GM12878 (cell line): ENCODE measurements at regions not wholly inside any gene's neighbourhood (a gene's known extent, or its start where the extent isn't known, plus 50 kb on each side); places are given as distances from the start of the nearest gene placed in this dataset.

Experiments
- ATAC-seq: fragments of 200-7000 bp; cut with Tn5 transposase; 3 replicates; pipeline ENCODE4 v1.9.1; 2020; ENCODE audit warnings: mild to moderate bottlenecking, moderate library complexity
- BruUV-seq: library from RNA; stranded (reverse); fragments of 400-500 nt; replicated peaks from 2 replicates; lab custom pipeline; 2021; lab: Mats Ljungman, UMichigan
- CTCF ChIA-PET: fragments of 300-600 bp; sonication (Branson Sonifier 250); formaldehyde crosslinking; extraction: SDS; loops from one replicate; lab custom pipeline; 2021; ENCODE audit warnings: inconsistent platforms; lab: Yijun Ruan, JAX
- POLR2A ChIA-PET: fragments of 350-600 bp; formaldehyde crosslinking; extraction: SDS; loops from one replicate; lab custom pipeline; 2021; ENCODE audit warnings: inconsistent platforms; lab: Charles Lee
- RAD21 ChIA-PET: fragments of 300-600 bp; sonication (Branson Sonifier 250); formaldehyde crosslinking; loops from one replicate; lab custom pipeline; 2023; ENCODE audit warnings: antibody characterized with exemption; ENCODE audit not compliant: unreplicated experiment; lab: Charles Lee
- SMC1A ChIA-PET: fragments of 300-600 bp; sonication (Branson Sonifier 250); formaldehyde crosslinking; loops from one replicate; lab custom pipeline; 2023; ENCODE audit not compliant: unreplicated experiment, uncharacterized antibody; lab: Charles Lee
- DNase-seq: peaks from one replicate; pipeline ENCODE4 v3.0.0-alpha.2; 2011; ENCODE audit warnings: low read depth, low spot score
- FAIRE-seq: peaks from 3 replicates; lab custom pipeline; 2011; peaks lifted over from hg19 to GRCh38; lab: Jason Lieb, UNC
- H2AFZ ChIP-seq: 2 replicates; pipeline ENCODE4 v1.6.0; 2011; ENCODE audit warnings: low read depth, low read length, control low read depth; ENCODE audit not compliant: control insufficient read depth
- H3K27ac ChIP-seq: 2 replicates; pipeline ENCODE4 v1.5.1; 2011; ENCODE audit warnings: control low read depth; ENCODE audit not compliant: control insufficient read depth, insufficient read depth
- H3K27me3 ChIP-seq, 2 experiments: replicated peaks in 1 of 2; 2 replicates each; pipeline versions ENCODE4 v1.6.0 to v1.6.1; 2011; ENCODE audit warnings: low read length in 1 of 2; ENCODE audit not compliant: control insufficient read depth in 2 of 2, insufficient read depth in 2 of 2
- H3K36me3 ChIP-seq, 2 experiments: 2 replicates each; pipeline ENCODE4 v1.5.1; 2011; ENCODE audit warnings: low read length in 1 of 2; ENCODE audit not compliant: control insufficient read depth in 2 of 2, insufficient read depth in 2 of 2
- H3K4me1 ChIP-seq: 2 replicates; pipeline ENCODE4 v1.6.1; 2011; ENCODE audit warnings: mild to moderate bottlenecking, low read length, moderate library complexity, mixed read lengths; ENCODE audit not compliant: control insufficient read depth, insufficient read depth
- H3K4me2 ChIP-seq: 2 replicates; pipeline ENCODE4 v1.6.0; 2011; ENCODE audit warnings: control low read depth; ENCODE audit not compliant: control insufficient read depth, insufficient read depth
- H3K4me3 ChIP-seq: fragments of 200-600 bp; sonication (generic); 2 replicates; pipeline ENCODE4 v1.5.1; 2016
- H3K79me2 ChIP-seq: 2 replicates; pipeline ENCODE4 v1.6.0; 2011; ENCODE audit warnings: low read length; ENCODE audit not compliant: control insufficient read depth, insufficient read depth
- H3K9ac ChIP-seq: 2 replicates; pipeline ENCODE4 v1.8.0; 2011; ENCODE audit warnings: low read length, control low read depth, mixed read lengths; ENCODE audit not compliant: control insufficient read depth, insufficient read depth
- H3K9me3 ChIP-seq: replicated peaks from 3 replicates; pipeline ENCODE4 v1.5.1; 2011; ENCODE audit warnings: mild to moderate bottlenecking, low read length; ENCODE audit not compliant: control insufficient read depth, insufficient read depth
- H4K20me1 ChIP-seq: 2 replicates; pipeline ENCODE4 v1.6.0; 2011; ENCODE audit not compliant: control insufficient read depth, insufficient read depth
- ATF7 ChIP-seq: fragments of 450-650 bp; IDR thresholded peaks from 2 replicates; pipeline ENCODE4 v1.6.1; 2016; ENCODE audit warnings: low read depth, mild to moderate bottlenecking
- HCFC1 ChIP-seq: fragments of 150-350 bp; IDR thresholded peaks from 2 replicates; pipeline ENCODE4 v1.6.1; 2014; ENCODE audit warnings: low read length
- MTA3 ChIP-seq: IDR thresholded peaks from 2 replicates; pipeline ENCODE4 v1.6.1; 2012; ENCODE audit warnings: low read length, inconsistent platforms, borderline replicate concordance
- NFYA ChIP-seq: IDR thresholded peaks from 2 replicates; pipeline ENCODE4 v1.6.1; 2011; ENCODE audit warnings: low read depth, mild to moderate bottlenecking, low read length, improper control_type of control experiment, borderline replicate concordance
- NR2C1 ChIP-seq: fragments of 450-650 bp; IDR thresholded peaks from 2 replicates; pipeline ENCODE4 v1.6.1; 2017; ENCODE audit warnings: antibody characterized with exemption, mild to moderate bottlenecking, moderate library complexity
- RAD21 ChIP-seq: IDR thresholded peaks from 2 replicates; pipeline ENCODE4 v1.6.1; 2011; ENCODE audit warnings: mild to moderate bottlenecking, low read depth, low read length, moderate library complexity; ENCODE audit not compliant: insufficient read depth
- SRF ChIP-seq, 2 experiments: IDR thresholded peaks; 2 replicates each; pipeline ENCODE4 v1.6.1; 2011; ENCODE audit warnings: low read depth in 2 of 2, low read length in 2 of 2, mild to moderate bottlenecking in 1 of 2, moderate library complexity in 1 of 2
- ZNF622 ChIP-seq: fragments of 450-650 bp; IDR thresholded peaks from 2 replicates; pipeline ENCODE4 v1.6.1; 2017; ENCODE audit warnings: mild to moderate bottlenecking, inconsistent platforms
- WGBS: methylation state at CpG from one replicate; pipeline ENCODE4 v1.1.6; 2016; ENCODE audit warnings: low lambda C conversion rate; ENCODE audit not compliant: insufficient replicate concordance, insufficient coverage; ENCODE audit errors: missing lambda C conversion rate; 5-methylcytosine and 5-hydroxymethylcytosine counted together
- in situ Hi-C: fragments of 300-500 bp; cut with MboI; formaldehyde crosslinking; loops from 9 replicates; pipeline ENCODE4 v1.14.3; 2018; ENCODE audit warnings: mixed read lengths
- intact Hi-C: fragments of 100-400 bp; cut with micrococcal nuclease; formaldehyde crosslinking; loops from one replicate; pipeline ENCODE4 v1.14.2; 2022; ENCODE audit not compliant: unreplicated experiment
- TF ChIP-seq, protein P1 (sequence below): fragments of 450-650 bp; IDR thresholded peaks from 2 replicates; pipeline ENCODE4 v1.6.1; 2016; ENCODE audit warnings: mild to moderate bottlenecking
- TF ChIP-seq, protein P2 (sequence below): IDR thresholded peaks from 2 replicates; pipeline ENCODE4 v1.6.1; 2011; ENCODE audit warnings: mild to moderate bottlenecking, low read depth, low read length, moderate library complexity; ENCODE audit not compliant: insufficient replicate concordance
- TF ChIP-seq, protein P3 (sequence below): fragments of 450-650 bp; formaldehyde crosslinking; IDR thresholded peaks from 2 replicates; pipeline ENCODE4 v1.5.0; 2022; ENCODE audit warnings: mild to moderate bottlenecking, missing genetic modification characterization
- TF ChIP-seq, protein P4 (sequence below): fragments of 450-650 bp; IDR thresholded peaks from 2 replicates; pipeline ENCODE4 v1.6.1; 2016; ENCODE audit warnings: mild to moderate bottlenecking, moderate library complexity, borderline replicate concordance
- TF ChIP-seq, protein P5 (sequence below): IDR thresholded peaks from 2 replicates; pipeline ENCODE4 v1.6.1; 2012; ENCODE audit warnings: low read length, inconsistent platforms

GRCh38 chr11:31910950-31911576, 99.9 kb upstream of the PAX6 start:
- no peak for FAIRE-seq
- ChIA-PET CTCF (no interaction called here), RAD21 (no interaction called here), SMC1A (no interaction called here), POLR2A (no interaction called here)
- no peak overlapping the region for H2AFZ ChIP-seq
- in situ Hi-C loops, result no loop called here
- DNase-seq, result no peak
- no peaks in the 10 kb centered on the region for H4K20me1 ChIP-seq
- BruUV-seq, result no TSS peak
- intact Hi-C loops, result no loop called here
- H3K4me1 ChIP-seq, result no peaks in the 10 kb centered on the region
- no peak overlapping the region for H3K4me2 ChIP-seq
- H3K27me3 ChIP-seq, result no peaks in the 10 kb centered on the region
- no peak overlapping the region for H3K9ac ChIP-seq
- H3K4me3 ChIP-seq, result no peak overlapping the region
- no peaks in the 10 kb centered on the region for H3K9me3 ChIP-seq
- WGBS, result 40% methylated on average over 1 of the region's 1 CpG
- no peak overlapping the region for H3K27ac ChIP-seq
- no peaks in the 10 kb centered on the region for H3K36me3 ChIP-seq
- no peaks in the 10 kb centered on the region for H3K79me2 ChIP-seq
- ATAC-seq, result no peak
- TF ChIP-seq SRF (IDR thresholded peaks at IDR 0.05; ENCODE audit: low read depth in 2 of 2, low read length in 2 of 2) (no peak), ATF7 (no peak), ZNF622 (no peak), HCFC1 (no peak), NR2C1 (no peak), MTA3 (no peak), NFYA (no peak), RAD21 (no peak)
- TF ChIP-seq, protein P1, sequence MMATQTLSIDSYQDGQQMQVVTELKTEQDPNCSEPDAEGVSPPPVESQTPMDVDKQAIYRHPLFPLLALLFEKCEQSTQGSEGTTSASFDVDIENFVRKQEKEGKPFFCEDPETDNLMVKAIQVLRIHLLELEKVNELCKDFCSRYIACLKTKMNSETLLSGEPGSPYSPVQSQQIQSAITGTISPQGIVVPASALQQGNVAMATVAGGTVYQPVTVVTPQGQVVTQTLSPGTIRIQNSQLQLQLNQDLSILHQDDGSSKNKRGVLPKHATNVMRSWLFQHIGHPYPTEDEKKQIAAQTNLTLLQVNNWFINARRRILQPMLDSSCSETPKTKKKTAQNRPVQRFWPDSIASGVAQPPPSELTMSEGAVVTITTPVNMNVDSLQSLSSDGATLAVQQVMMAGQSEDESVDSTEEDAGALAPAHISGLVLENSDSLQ, result no peak
- TF ChIP-seq, protein P2, sequence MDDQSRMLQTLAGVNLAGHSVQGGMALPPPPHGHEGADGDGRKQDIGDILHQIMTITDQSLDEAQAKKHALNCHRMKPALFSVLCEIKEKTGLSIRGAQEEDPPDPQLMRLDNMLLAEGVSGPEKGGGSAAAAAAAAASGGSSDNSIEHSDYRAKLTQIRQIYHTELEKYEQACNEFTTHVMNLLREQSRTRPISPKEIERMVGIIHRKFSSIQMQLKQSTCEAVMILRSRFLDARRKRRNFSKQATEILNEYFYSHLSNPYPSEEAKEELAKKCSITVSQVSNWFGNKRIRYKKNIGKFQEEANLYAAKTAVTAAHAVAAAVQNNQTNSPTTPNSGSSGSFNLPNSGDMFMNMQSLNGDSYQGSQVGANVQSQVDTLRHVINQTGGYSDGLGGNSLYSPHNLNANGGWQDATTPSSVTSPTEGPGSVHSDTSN, result no peak
- TF ChIP-seq, protein P3, sequence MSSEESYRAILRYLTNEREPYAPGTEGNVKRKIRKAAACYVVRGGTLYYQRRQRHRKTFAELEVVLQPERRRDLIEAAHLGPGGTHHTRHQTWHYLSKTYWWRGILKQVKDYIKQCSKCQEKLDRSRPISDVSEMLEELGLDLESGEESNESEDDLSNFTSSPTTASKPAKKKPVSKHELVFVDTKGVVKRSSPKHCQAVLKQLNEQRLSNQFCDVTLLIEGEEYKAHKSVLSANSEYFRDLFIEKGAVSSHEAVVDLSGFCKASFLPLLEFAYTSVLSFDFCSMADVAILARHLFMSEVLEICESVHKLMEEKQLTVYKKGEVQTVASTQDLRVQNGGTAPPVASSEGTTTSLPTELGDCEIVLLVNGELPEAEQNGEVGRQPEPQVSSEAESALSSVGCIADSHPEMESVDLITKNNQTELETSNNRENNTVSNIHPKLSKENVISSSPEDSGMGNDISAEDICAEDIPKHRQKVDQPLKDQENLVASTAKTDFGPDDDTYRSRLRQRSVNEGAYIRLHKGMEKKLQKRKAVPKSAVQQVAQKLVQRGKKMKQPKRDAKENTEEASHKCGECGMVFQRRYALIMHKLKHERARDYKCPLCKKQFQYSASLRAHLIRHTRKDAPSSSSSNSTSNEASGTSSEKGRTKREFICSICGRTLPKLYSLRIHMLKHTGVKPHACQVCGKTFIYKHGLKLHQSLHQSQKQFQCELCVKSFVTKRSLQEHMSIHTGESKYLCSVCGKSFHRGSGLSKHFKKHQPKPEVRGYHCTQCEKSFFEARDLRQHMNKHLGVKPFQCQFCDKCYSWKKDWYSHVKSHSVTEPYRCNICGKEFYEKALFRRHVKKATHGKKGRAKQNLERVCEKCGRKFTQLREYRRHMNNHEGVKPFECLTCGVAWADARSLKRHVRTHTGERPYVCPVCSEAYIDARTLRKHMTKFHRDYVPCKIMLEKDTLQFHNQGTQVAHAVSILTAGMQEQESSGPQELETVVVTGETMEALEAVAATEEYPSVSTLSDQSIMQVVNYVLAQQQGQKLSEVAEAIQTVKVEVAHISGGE (CRISPR knock-in tag), result no peak
- TF ChIP-seq, protein P4, sequence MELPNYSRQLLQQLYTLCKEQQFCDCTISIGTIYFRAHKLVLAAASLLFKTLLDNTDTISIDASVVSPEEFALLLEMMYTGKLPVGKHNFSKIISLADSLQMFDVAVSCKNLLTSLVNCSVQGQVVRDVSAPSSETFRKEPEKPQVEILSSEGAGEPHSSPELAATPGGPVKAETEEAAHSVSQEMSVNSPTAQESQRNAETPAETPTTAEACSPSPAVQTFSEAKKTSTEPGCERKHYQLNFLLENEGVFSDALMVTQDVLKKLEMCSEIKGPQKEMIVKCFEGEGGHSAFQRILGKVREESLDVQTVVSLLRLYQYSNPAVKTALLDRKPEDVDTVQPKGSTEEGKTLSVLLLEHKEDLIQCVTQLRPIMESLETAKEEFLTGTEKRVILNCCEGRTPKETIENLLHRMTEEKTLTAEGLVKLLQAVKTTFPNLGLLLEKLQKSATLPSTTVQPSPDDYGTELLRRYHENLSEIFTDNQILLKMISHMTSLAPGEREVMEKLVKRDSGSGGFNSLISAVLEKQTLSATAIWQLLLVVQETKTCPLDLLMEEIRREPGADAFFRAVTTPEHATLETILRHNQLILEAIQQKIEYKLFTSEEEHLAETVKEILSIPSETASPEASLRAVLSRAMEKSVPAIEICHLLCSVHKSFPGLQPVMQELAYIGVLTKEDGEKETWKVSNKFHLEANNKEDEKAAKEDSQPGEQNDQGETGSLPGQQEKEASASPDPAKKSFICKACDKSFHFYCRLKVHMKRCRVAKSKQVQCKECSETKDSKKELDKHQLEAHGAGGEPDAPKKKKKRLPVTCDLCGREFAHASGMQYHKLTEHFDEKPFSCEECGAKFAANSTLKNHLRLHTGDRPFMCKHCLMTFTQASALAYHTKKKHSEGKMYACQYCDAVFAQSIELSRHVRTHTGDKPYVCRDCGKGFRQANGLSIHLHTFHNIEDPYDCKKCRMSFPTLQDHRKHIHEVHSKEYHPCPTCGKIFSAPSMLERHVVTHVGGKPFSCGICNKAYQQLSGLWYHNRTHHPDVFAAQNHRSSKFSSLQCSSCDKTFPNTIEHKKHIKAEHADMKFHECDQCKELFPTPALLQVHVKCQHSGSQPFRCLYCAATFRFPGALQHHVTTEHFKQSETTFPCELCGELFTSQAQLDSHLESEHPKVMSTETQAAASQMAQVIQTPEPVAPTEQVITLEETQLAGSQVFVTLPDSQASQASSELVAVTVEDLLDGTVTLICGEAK, result no peak
- TF ChIP-seq, protein P5, sequence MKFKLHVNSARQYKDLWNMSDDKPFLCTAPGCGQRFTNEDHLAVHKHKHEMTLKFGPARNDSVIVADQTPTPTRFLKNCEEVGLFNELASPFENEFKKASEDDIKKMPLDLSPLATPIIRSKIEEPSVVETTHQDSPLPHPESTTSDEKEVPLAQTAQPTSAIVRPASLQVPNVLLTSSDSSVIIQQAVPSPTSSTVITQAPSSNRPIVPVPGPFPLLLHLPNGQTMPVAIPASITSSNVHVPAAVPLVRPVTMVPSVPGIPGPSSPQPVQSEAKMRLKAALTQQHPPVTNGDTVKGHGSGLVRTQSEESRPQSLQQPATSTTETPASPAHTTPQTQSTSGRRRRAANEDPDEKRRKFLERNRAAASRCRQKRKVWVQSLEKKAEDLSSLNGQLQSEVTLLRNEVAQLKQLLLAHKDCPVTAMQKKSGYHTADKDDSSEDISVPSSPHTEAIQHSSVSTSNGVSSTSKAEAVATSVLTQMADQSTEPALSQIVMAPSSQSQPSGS, result no peak
